ENCODE measurements at regions not wholly inside any gene's neighbourhood (a gene's known extent, or its start where the extent isn't known, plus 50 kb on each side); places are given as distances from the start of the nearest gene placed in this dataset.
"Not testable (repeated sequence)": the region's sequence is repeated elsewhere in the genome, so short reads cannot be mapped to it uniquely, and the experiment has no call there.

- DNase-seq: no peak
These were observed 863.9 kb downstream of the RAPGEF2 start for GRCh38 chr4:159966746-159967145.

DNA sequence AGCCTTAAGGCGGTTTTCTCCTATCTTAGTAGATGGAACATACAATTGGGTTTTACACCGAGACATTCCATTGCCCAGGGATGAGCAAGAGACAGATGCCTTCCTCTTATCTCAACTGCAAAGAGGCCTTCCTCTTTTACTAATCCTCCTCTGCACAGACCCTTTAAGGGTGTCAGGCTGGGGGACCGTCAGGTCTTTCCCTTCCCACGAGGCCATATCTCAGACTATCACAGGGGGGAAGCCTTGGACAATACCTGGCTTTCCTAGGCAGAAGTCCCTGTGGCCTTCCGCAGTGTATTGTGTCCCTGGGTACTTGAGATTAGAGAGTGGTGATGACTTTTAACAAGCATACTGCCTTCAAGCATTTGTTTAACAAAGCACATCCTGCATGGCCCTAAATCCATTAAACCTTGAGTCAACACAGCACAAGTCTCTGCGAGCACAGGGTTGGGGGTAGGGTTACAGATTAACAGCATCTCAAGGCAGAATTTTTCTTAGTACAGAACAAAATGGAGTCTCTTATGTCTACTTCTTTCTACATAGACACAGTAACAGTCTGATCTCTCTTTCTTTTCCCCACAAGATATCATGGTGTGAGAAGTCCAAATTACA is 874.1 kb downstream of the RAPGEF2 start:
- not testable (repeated sequence) for DNase-seq

- DNase-seq: no peak
These were observed 875.2 kb downstream of the RAPGEF2 start for GRCh38 chr4:159977907-159978617.

DNA sequence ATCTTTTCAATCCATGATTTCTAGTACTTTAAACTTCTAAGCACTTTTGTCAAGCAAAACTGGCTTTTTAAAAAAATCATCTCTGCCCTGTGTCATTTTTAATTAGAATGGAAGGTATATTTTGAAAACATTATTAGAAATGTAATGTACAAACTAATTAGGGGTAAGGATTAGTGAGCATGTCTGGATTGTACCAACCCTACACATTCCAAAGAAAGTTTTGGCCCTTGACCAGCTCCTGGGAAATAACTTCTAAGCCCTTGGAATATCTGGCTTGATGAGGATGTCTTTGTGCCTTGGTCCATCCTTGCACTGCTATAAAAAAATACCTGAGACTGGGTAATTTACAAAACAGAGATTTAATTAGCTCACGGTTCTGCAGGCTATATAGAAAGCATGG is 876.5 kb downstream of the RAPGEF2 start:
- DNase-seq: no peak

- DNase-seq: no peak
These were observed 877.1 kb downstream of the RAPGEF2 start for GRCh38 chr4:159979953-159980352.

DNA sequence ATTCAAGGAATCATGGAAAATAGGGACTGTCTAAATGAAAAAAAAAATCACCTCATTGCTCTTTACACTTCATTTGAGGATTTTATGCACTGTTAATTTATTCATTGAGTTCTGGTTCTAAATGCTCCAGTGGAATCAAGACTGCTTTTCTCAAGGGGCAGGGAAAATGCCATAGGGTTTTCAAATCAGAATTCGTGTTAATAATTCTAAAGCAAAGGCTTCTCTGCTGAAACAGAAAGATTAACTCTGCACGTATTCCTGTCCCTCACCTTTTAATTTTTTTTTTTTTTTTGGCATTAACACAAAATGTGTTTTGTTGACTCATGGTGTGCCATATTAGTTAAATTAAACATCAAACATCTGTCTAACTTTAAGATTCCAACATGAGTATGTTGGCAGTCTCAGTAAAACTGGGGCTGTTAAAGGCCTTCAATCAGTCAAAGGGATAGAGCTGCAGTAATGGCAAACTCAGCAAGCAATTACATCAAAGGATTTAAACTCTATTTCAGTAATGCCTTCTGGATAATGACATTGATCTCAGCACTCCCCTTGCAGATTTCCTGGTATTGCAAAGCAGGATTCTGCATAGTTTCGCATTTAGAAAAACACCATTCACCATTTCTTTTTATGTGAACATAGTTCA is 878.1 kb downstream of the RAPGEF2 start:
- no peak for DNase-seq

GRCh38 chr4:159981469-159981856 is 878.6 kb downstream of the RAPGEF2 start:
- DNase-seq: no peak

DNA sequence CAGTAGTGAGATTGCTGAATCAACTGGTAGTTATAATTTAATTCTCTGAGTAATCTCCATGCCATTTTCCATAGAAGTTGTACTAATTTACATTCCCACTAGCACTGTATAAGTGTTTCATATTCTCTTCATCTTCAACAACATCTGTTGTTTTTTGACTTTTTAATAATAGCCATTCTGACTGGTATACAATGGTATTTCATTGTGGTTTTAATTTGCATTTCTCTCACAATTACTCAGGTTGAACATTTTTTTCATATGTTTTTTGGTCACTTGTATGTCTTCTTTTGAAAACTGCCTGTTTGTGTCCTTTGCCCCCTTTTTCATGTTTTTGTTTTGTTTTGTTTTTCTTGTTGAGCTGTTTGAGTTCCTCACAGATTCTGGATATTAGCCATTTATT is 880.2 kb downstream of the RAPGEF2 start:
- DNase-seq: no peak

DNA sequence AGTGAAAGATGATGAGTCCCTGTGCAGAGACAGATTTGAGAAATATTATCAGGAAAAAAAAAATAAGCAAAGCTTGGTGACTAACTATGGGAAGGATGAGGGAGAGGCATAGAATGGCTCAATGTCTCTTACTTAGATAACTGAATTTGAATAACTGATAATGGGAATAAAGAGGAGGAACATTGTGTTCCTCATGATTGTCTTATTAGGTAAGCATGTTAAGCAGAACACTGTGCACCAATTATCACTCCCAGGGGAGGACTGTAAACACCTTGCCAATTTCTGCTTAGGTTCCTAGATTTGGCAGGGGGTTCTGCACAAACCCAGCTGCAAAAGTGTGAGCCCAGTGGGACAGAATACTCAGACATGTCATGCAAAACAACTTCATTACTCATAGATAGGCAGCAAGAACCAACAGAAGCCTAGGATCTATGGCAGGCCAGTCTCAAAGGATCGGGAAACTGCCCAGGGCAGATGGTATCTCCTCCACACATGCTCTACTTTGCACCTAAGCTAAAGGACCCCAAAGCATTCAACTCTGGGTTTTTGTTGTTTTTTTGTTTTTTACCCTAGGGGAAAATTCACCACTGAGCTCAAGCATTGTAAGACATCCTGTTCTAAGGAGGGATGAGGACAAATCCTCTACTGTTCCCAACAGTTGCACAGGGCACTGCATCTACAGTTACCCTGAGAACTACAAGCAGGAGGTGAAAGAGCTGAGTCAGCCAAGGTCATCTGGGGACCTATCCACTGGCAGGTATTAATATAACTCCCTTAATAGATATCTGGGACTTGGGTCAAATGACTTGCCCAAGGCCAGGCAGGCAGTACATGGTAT is 907.0 kb downstream of the RAPGEF2 start:
- DNase-seq: no peak

- no peak for DNase-seq
These were observed 917.1 kb downstream of the RAPGEF2 start for GRCh38 chr4:160019936-160020335.

GRCh38 chr4:160020804-160021203 is 917.9 kb downstream of the RAPGEF2 start:
- DNase-seq: no peak

DNA sequence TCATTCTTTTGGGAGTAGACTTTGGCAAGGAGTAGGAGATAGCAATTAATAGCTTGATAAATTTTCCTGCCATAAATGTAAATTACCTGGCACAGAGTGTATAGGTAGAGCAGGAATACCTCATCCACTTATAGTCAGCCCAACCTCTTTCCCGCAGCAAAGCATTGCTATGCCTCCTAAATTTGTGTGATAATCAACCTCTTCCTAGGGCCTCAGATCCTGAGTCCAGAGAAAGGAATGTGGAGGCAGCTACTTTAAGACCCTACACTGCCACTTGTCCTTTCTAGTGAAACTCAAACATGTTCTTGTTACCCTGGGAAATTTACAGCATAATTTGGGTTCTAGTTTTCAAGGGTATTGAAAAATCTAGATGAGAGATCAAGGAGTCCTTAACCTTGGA is 919.0 kb downstream of the RAPGEF2 start:
- DNase-seq: no peak

DNA sequence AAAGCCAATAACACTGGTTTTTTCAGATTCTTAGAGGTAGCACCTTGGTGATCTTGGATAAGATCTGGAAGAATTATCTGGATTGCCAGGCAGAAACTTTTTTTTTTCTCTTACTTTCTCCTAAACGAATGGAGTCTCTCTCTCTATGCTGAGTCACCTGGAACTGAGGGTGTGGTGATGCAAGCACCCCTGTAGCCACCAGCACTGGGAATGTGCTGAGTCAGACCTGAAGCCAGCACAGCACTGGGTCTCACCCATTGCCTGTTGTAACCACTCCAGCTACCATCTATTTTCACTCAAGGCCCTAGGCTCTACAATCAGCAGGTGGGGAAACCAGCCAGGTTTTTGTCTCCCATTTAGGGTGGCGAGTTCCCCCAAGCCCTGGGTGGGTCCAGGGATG is 923.8 kb downstream of the RAPGEF2 start:
- DNase-seq: no peak

GRCh38 chr4:160034501-160034900 is 931.6 kb downstream of the RAPGEF2 start:
- DNase-seq: no peak

GRCh38 chr4:160038615-160039014 is 935.7 kb downstream of the RAPGEF2 start:
- DNase-seq: no peak

GRCh38 chr4:160044693-160045092 is 941.8 kb downstream of the RAPGEF2 start:
- DNase-seq: no peak

DNA sequence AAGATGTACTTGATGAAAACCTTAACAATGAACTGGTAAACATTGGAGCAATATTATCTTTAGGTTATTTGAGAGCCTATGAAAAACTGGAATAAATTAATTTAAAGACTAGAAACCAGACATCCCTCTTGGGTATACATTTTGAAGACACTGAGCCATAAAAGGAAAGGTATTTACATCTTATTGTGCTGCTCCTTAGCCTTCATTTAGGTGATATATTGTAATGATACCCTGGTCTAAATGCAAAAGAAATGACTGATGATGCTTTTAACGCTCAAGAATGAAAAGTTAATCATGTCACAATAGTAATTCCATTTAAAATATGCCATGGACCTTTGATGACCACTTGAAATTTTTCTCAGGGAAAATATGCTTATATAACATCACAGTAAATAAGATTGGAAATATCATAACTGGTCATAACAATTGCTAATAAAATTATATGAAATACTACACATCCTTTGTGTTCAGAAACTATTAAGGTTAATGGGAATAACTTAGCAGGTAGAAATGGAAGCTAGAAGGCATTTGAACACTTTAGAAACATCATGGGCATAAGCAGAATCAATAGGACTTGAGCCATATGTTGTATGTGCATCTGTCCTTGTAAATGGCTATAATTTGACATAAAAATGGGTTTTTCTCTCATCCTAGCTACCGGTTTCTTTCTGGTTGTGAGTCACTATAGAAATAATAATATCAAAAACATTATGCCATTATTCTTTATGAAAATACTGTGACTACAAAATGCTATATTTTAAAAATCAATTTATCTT is 979.7 kb downstream of the RAPGEF2 start:
- no peak for DNase-seq

DNA sequence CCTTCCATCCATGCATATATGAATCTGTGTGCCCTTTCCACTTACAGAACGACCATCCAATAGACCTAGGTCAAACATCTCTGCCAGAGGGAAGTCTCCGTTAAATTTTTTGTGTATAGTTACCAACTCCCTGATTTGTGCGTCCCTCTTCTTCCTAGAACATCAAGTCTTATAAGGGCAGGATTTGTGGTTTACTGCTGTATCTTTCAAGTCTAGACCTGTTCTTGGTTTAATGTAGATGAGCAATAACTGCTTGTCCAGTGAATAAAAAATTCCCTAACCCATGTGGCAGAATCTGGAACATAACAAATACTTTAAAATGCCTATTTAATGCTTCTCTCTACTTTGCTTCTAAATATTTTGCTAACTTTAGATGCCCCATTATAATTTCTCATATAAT is 988.8 kb downstream of the RAPGEF2 start:
- no peak for DNase-seq

GRCh38 chr4:160100316-160100715 is 997.4 kb downstream of the RAPGEF2 start:
- DNase-seq: no peak

GRCh38 chr4:160110891-160111290 is 1008.0 kb downstream of the RAPGEF2 start:
- no peak for DNase-seq

DNA sequence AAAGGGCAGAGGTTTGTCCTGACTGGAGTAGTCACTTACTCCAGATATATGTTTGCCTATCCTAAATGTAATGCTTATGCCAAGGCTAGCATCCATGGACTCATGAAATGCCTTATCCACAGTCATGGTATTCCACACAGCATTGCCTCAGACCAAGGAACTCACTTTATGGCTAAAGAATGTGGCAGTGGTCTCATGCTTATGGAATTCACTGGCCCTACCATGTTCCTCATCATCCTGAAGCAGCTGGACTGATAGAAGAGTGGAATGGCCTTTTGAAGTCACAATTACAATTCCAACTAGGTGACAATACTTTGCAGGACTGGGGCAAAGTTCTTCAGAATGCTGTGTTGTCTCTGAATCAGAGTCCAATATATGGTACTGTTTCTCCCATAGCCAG is 1014.8 kb downstream of the RAPGEF2 start:
- DNase-seq: no peak

DNA sequence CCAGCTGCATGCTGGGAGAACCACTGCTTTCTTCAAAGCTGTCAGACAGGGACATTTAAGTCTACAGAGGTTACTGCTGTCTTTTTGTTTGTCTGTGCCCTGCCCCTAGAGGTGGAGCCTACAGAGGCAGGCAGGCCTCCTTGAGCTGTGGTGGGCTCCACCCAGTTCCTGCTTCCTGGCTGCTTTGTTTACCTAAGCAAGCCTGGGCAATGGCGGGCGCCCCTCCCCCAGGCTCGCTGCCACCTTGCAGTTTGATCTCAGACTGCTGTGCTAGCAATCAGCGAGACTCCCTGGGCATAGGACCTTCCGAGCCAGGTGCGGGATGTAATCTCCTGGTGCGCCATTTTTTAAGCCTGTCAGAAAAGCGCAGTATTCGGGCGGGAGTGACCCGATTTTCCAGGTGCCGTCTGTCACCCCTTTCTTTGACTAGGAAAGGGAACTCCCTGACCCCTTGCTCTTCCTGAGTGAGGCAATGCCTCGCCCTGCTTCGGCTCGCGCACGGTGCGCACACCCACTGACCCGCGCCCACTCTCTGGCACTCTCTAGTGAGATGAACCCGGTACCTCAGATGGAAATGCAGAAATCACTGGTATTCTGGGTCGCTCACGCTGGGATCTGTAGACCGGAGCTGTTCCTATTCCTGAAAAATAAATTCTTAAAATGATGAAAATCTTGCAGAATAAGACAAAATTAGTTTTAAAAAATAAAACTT is 1022.9 kb downstream of the RAPGEF2 start:
- not testable (repeated sequence) for DNase-seq

Data from hematopoietic multipotent progenitor cell treated with erythropoietin and hydrocortisone succinate and interleukin-3 and kit ligand, for 4 days (in vitro differentiated cells).